Panc1 (cell line): ENCODE measurements at regions not wholly inside any gene's neighbourhood (a gene's known extent, or its start where the extent isn't known, plus 50 kb on each side); places are given as distances from the start of the nearest gene placed in this dataset.

ENCODE experiments used
- POLR2AphosphoS5 ChIP-seq: IDR thresholded peaks from 2 replicates; pipeline ENCODE4 v1.6.1; 2012; ENCODE audit warnings: mild to moderate bottlenecking, low read depth, low read length, moderate library complexity
- SIN3A ChIP-seq: IDR thresholded peaks from 2 replicates; pipeline ENCODE4 v1.6.1; 2012; ENCODE audit warnings: low read depth, mild to moderate bottlenecking, low read length, moderate library complexity, borderline replicate concordance; ENCODE audit not compliant: insufficient read depth
- TCF7L2 ChIP-seq: IDR thresholded peaks from 2 replicates; pipeline ENCODE4 v1.6.1; 2011; ENCODE audit warnings: mild to moderate bottlenecking, low read depth, low read length, inconsistent platforms
- TF ChIP-seq, protein P1 (sequence below): fragments of 450-650 bp; IDR thresholded peaks from 2 replicates; pipeline ENCODE4 v1.5.1; 2017; ENCODE audit warnings: mild to moderate bottlenecking
- TF ChIP-seq, protein P2 (sequence below), 2 experiments: IDR thresholded peaks; 2 replicates each; pipeline ENCODE4 v1.6.1; 2011 to 2012; ENCODE audit warnings: low read depth in 2 of 2, control low read depth in 1 of 2, low read length in 1 of 2, mild to moderate bottlenecking in 1 of 2, moderate library complexity in 1 of 2; ENCODE audit not compliant: insufficient read depth in 1 of 2

DNA sequence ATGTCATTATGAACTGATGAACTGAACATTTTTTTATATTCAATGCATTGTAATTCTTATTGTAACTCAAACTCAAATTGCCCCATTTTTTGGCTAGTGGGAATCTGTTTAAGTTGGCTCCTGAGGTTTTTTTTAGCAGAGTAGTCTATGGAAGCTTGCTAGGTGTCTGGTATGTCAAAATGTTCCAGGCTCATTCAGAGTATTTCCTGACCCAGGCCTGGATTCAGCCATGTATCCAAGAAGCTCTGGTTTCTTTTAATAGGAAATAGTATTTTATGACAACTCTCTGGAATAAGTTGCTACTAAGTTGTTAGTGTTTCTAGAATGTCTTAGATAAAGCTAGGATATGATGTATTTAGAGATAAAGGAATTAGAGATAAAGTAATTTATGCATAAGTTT lies 288.0 kb downstream of the ARL4A start:
- no peak for TF ChIP-seq POLR2AphosphoS5
- TF ChIP-seq, protein P1, sequence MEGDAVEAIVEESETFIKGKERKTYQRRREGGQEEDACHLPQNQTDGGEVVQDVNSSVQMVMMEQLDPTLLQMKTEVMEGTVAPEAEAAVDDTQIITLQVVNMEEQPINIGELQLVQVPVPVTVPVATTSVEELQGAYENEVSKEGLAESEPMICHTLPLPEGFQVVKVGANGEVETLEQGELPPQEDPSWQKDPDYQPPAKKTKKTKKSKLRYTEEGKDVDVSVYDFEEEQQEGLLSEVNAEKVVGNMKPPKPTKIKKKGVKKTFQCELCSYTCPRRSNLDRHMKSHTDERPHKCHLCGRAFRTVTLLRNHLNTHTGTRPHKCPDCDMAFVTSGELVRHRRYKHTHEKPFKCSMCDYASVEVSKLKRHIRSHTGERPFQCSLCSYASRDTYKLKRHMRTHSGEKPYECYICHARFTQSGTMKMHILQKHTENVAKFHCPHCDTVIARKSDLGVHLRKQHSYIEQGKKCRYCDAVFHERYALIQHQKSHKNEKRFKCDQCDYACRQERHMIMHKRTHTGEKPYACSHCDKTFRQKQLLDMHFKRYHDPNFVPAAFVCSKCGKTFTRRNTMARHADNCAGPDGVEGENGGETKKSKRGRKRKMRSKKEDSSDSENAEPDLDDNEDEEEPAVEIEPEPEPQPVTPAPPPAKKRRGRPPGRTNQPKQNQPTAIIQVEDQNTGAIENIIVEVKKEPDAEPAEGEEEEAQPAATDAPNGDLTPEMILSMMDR, result no peak
- TF ChIP-seq, protein P2, sequence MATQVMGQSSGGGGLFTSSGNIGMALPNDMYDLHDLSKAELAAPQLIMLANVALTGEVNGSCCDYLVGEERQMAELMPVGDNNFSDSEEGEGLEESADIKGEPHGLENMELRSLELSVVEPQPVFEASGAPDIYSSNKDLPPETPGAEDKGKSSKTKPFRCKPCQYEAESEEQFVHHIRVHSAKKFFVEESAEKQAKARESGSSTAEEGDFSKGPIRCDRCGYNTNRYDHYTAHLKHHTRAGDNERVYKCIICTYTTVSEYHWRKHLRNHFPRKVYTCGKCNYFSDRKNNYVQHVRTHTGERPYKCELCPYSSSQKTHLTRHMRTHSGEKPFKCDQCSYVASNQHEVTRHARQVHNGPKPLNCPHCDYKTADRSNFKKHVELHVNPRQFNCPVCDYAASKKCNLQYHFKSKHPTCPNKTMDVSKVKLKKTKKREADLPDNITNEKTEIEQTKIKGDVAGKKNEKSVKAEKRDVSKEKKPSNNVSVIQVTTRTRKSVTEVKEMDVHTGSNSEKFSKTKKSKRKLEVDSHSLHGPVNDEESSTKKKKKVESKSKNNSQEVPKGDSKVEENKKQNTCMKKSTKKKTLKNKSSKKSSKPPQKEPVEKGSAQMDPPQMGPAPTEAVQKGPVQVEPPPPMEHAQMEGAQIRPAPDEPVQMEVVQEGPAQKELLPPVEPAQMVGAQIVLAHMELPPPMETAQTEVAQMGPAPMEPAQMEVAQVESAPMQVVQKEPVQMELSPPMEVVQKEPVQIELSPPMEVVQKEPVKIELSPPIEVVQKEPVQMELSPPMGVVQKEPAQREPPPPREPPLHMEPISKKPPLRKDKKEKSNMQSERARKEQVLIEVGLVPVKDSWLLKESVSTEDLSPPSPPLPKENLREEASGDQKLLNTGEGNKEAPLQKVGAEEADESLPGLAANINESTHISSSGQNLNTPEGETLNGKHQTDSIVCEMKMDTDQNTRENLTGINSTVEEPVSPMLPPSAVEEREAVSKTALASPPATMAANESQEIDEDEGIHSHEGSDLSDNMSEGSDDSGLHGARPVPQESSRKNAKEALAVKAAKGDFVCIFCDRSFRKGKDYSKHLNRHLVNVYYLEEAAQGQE (IDR thresholded peaks at IDR 0.05; ENCODE audit: insufficient read depth in 1 of 2, low read depth in 2 of 2, low read length in 1 of 2), result no peak
- no peak for TF ChIP-seq TCF7L2
- no peak for TF ChIP-seq SIN3A
